ENCODE measurements at regions not wholly inside any gene's neighbourhood (a gene's known extent, or its start where the extent isn't known, plus 50 kb on each side); places are given as distances from the start of the nearest gene placed in this dataset.
"Not testable (repeated sequence)": the region's sequence is repeated elsewhere in the genome, so short reads cannot be mapped to it uniquely, and the experiment has no call there.

DNA sequence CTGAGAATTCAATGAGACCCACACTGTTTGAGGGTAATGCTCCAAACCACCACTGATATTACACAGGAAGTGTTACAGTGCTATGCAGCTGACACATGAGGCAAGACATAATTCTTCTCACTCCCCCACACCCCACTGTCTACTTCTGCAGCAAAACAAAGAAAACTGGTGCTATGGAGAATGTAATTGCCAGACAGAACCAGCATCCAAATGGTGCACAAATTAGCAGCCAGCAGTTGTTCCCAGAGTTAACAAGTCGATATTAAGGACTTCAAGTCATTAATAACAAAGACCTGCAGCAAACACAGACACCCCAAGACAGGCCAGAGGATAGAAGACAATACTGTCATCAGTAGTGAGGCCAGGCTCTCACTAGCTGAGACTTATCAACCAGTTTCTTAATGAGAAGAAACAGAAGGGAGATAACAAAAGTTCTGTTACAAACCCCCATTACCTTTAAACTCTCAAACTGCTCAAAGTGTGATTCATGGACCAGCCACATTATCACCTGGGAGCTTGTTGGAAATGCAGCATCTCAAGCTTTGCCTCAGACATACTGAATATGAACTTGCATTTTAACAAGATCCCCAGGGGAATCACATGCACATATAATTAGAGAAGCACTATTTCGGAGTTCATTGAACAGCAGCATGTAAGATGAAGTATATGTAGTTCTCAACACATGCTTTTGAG, 58.7 kb upstream of the FNDC3B start:
- ATAC-seq (ENCODE audit: insufficient read depth, low FRiP score) (peak; percentile 43), DNase-seq (no peak)
- WGBS, 2 donors: 41 to 59% methylated on average over 2 of the region's 2 CpGs
- Histone ChIP-seq H3K36me3 (ENCODE audit: control insufficient read depth in 4 of 4, insufficient read depth in 4 of 4, low read length in 4 of 4) (no peaks in the 10 kb centered on the region), H3K9ac (ENCODE audit: insufficient read depth in 1 of 2, low read length in 2 of 2) (no peak overlapping the region), H3K27me3 (ENCODE audit: control insufficient read depth in 3 of 3, insufficient read depth in 3 of 3, low read length in 2 of 3) (no peaks in the 10 kb centered on the region), H3K9me3 (ENCODE audit: control insufficient read depth in 4 of 4, insufficient read depth in 3 of 4, low read length in 3 of 4) (no peaks in the 10 kb centered on the region), H3K4me1 (ENCODE audit: control insufficient read depth in 5 of 5, insufficient read depth in 5 of 5, low read length in 5 of 5) (peaks cover 0 to 2% (median 0%) of the 10 kb centered on the region in 5 donors), H3K27ac (ENCODE audit: low read depth in 1 of 2, low read length in 1 of 2) (no peak overlapping the region), H3K4me3 (no peak overlapping the region)
- TF ChIP-seq, protein P1, sequence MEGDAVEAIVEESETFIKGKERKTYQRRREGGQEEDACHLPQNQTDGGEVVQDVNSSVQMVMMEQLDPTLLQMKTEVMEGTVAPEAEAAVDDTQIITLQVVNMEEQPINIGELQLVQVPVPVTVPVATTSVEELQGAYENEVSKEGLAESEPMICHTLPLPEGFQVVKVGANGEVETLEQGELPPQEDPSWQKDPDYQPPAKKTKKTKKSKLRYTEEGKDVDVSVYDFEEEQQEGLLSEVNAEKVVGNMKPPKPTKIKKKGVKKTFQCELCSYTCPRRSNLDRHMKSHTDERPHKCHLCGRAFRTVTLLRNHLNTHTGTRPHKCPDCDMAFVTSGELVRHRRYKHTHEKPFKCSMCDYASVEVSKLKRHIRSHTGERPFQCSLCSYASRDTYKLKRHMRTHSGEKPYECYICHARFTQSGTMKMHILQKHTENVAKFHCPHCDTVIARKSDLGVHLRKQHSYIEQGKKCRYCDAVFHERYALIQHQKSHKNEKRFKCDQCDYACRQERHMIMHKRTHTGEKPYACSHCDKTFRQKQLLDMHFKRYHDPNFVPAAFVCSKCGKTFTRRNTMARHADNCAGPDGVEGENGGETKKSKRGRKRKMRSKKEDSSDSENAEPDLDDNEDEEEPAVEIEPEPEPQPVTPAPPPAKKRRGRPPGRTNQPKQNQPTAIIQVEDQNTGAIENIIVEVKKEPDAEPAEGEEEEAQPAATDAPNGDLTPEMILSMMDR (IDR thresholded peaks at IDR 0.05; ENCODE audit: control extremely low read depth, extremely low read depth): no peak

DNA sequence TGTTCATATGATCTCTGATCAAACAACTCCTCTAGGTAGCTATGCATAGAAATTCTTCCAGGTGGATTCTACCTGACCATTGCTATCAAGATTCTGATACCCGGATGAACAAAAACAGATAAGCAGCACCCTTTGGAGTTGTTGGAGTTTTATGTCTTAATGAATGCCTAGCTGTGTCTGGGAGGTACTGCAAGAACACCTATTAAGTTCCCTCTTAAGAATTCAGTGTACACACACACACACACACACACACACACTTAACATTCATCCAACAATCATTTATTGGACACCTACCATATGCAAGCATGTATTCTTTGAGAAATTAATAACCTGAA, 58.1 kb upstream of the FNDC3B start:
- no peaks in the 10 kb centered on the region for H3K36me3 ChIP-seq (ENCODE audit: control insufficient read depth in 4 of 4, insufficient read depth in 4 of 4, low read length in 4 of 4)
- no peaks in the 10 kb centered on the region for H3K27me3 ChIP-seq (ENCODE audit: control insufficient read depth in 3 of 3, insufficient read depth in 3 of 3, low read length in 2 of 3)
- TF ChIP-seq, protein P1 (IDR thresholded peaks at IDR 0.05; ENCODE audit: control extremely low read depth, extremely low read depth): no peak
- peaks cover 0 to 2% (median 0%) of the 10 kb centered on the region in 5 donors for H3K4me1 ChIP-seq (ENCODE audit: control insufficient read depth in 5 of 5, insufficient read depth in 5 of 5, low read length in 5 of 5)
- no peak overlapping the region for H3K4me3 ChIP-seq
- H3K9ac ChIP-seq (ENCODE audit: insufficient read depth in 1 of 2, low read length in 2 of 2): no peak overlapping the region
- no peak overlapping the region for H3K27ac ChIP-seq (ENCODE audit: low read depth in 1 of 2, low read length in 1 of 2)
- WGBS, 2 donors: 78 to 79% methylated on average over 1 of the region's 1 CpG
- no peaks in the 10 kb centered on the region for H3K9me3 ChIP-seq (ENCODE audit: control insufficient read depth in 4 of 4, insufficient read depth in 3 of 4, low read length in 3 of 4)
- DNase-seq: no peak
- no peak for ATAC-seq (ENCODE audit: insufficient read depth, low FRiP score)

DNA sequence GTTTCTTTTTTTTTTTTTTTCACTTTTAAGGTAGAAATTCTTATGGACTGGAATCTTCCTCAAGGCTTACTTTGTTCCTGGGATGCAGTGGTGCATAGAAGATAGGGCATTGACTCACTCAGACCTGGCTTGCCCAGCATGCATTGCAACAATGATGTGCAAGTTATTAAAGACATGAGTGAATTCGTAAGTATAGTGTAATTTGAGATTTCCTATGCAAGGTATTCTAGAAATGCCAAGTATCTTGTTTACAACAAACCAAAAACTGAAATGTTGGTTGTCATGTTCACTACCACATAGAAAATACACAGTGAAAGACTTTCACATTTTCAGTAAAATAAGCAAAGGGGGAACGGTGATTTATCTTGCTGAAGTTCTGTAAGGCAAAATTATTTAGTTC, 56.5 kb upstream of the FNDC3B start:
- DNase-seq (no peak), ATAC-seq (ENCODE audit: insufficient read depth, low FRiP score) (no peak)
- Histone ChIP-seq H3K27ac (ENCODE audit: low read depth in 1 of 2, low read length in 1 of 2) (no peak overlapping the region), H3K4me1 (ENCODE audit: control insufficient read depth in 5 of 5, insufficient read depth in 5 of 5, low read length in 5 of 5) (no peaks in the 10 kb centered on the region), H3K9ac (ENCODE audit: insufficient read depth in 1 of 2, low read length in 2 of 2) (no peak overlapping the region), H3K4me3 (no peak overlapping the region), H3K9me3 (ENCODE audit: control insufficient read depth in 4 of 4, insufficient read depth in 3 of 4, low read length in 3 of 4) (no peaks in the 10 kb centered on the region), H3K36me3 (ENCODE audit: control insufficient read depth in 4 of 4, insufficient read depth in 4 of 4, low read length in 4 of 4) (no peaks in the 10 kb centered on the region), H3K27me3 (ENCODE audit: control insufficient read depth in 3 of 3, insufficient read depth in 3 of 3, low read length in 2 of 3) (no peaks in the 10 kb centered on the region)
- TF ChIP-seq, protein P1 (IDR thresholded peaks at IDR 0.05; ENCODE audit: control extremely low read depth, extremely low read depth): no peak
- WGBS, 2 donors: 56 to 71% methylated on average over 2 of the region's 2 CpGs

DNA sequence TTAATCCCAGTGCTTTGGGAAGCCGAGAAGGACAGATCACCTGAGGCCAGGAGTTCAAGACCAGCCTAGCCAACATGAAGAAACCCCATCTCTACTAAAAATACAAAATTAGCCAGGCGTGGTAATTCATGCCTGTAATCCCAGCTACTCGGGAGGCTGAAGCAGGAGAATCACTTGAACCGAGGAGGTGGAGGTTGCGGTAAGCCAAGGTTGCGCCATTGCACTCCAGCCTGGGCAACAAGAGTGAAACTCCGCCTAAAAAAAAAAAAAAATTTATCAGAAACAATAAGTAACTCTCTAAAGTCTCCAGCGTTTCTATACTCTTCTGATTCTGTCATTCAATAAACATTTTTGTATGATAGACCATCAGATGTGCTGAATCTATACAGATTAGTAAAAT, 55.7 kb upstream of the FNDC3B start:
- not testable (repeated sequence) for H3K4me1 ChIP-seq (ENCODE audit: control insufficient read depth in 5 of 5, insufficient read depth in 5 of 5, low read length in 5 of 5); H3K36me3 ChIP-seq (ENCODE audit: control insufficient read depth in 4 of 4, insufficient read depth in 4 of 4, low read length in 4 of 4); DNase-seq; H3K9ac ChIP-seq (ENCODE audit: insufficient read depth in 1 of 2, low read length in 2 of 2); H3K27ac ChIP-seq (ENCODE audit: low read depth in 1 of 2, low read length in 1 of 2); H3K9me3 ChIP-seq (ENCODE audit: control insufficient read depth in 4 of 4, insufficient read depth in 3 of 4, low read length in 3 of 4); H3K4me3 ChIP-seq; ATAC-seq (ENCODE audit: insufficient read depth, low FRiP score); H3K27me3 ChIP-seq (ENCODE audit: control insufficient read depth in 3 of 3, insufficient read depth in 3 of 3, low read length in 2 of 3)
- WGBS, 2 donors: 52 to 80% methylated on average over 8 of the region's 8 CpGs
